Smooth muscle cell (in vitro differentiated cells): ENCODE measurements at regions not wholly inside any gene's neighbourhood (a gene's known extent, or its start where the extent isn't known, plus 50 kb on each side); places are given as distances from the start of the nearest gene placed in this dataset.
"Not testable (repeated sequence)": the region's sequence is repeated elsewhere in the genome, so short reads cannot be mapped to it uniquely, and the experiment has no call there.

ENCODE experiments used
- DNase-seq: peaks from one replicate; lab custom pipeline; 2025; ENCODE audit not compliant: unreplicated experiment; lab: John Stamatoyannopoulos, UW
- H2AFZ ChIP-seq: fragments of 200-600 bp; sonication (generic); 2 replicates; pipeline ENCODE4 v1.6.0; 2016; ENCODE audit warnings: antibody characterized with exemption, low read depth, mild to moderate bottlenecking
- H3F3A ChIP-seq: fragments of 200-600 bp; sonication (generic); 2 replicates; pipeline ENCODE4 v1.6.0; 2017; ENCODE audit warnings: antibody characterized with exemption, low read depth
- H3K27ac ChIP-seq: fragments of 200-600 bp; sonication (generic); 2 replicates; pipeline ENCODE4 v1.5.1; 2016; ENCODE audit warnings: low read depth, mild to moderate bottlenecking
- H3K27me3 ChIP-seq: fragments of 200-600 bp; sonication (generic); 2 replicates; pipeline ENCODE4 v1.6.1; 2016; ENCODE audit warnings: low read depth, mild to moderate bottlenecking
- H3K36me3 ChIP-seq: fragments of 200-600 bp; sonication (generic); 2 replicates; pipeline ENCODE4 v1.5.1; 2016; ENCODE audit warnings: low read depth
- H3K4me1 ChIP-seq: fragments of 200-600 bp; sonication (generic); 2 replicates; pipeline ENCODE4 v1.5.1; 2016; ENCODE audit warnings: low read depth
- H3K4me2 ChIP-seq: fragments of 200-600 bp; sonication (generic); 2 replicates; pipeline ENCODE4 v1.6.0; 2016; ENCODE audit warnings: mild to moderate bottlenecking
- H3K4me3 ChIP-seq: fragments of 200-600 bp; sonication (generic); 2 replicates; pipeline ENCODE4 v1.5.1; 2016; ENCODE audit warnings: mild to moderate bottlenecking
- H3K79me2 ChIP-seq: fragments of 200-600 bp; sonication (generic); 2 replicates; pipeline ENCODE4 v1.6.0; 2016; ENCODE audit warnings: low read depth, mild to moderate bottlenecking
- H3K9ac ChIP-seq: fragments of 200-600 bp; sonication (generic); 2 replicates; pipeline ENCODE4 v1.6.0; 2016; ENCODE audit warnings: low read depth
- H3K9me3 ChIP-seq: fragments of 200-600 bp; sonication (generic); replicated peaks from 2 replicates; pipeline ENCODE4 v1.5.1; 2016; ENCODE audit warnings: low read depth
- H4K20me1 ChIP-seq: fragments of 200-600 bp; sonication (generic); 2 replicates; pipeline ENCODE4 v1.6.0; 2016; ENCODE audit warnings: low read depth
- CTCF ChIP-seq: fragments of 200-600 bp; sonication (generic); IDR thresholded peaks from 2 replicates; pipeline ENCODE4 v1.5.1; 2017; ENCODE audit warnings: borderline replicate concordance, mild to moderate bottlenecking, antibody characterized with exemption; ENCODE audit not compliant: insufficient read depth, poor library complexity, severe bottlenecking
- WGBS: methylation state at CpG from one replicate; pipeline ENCODE4 v1.1.7; 2016; ENCODE audit warnings: low lambda C conversion rate; 5-methylcytosine and 5-hydroxymethylcytosine counted together

DNA sequence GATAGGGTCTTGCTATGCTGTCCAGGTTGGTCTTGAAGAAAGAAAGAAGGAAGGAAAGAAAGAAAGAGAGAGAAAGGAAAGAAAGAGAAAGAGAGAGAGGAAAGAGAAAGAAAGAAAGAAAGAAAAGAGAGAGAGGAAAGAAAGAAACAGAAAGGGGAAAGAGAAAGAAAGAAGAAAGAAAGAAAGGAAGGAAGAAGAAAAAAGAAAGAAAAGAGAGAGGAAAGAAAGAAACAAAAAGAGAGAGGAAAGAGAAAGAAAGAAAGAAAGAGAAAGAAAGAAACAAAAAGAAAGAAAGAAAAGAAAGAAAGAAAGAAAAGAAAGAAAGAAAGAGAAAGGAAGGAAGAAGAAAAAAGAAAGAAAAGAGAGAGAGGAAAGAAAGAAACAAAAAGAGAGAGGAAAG lies 95.8 kb upstream of the SHOX start:
- no peaks in the 10 kb centered on the region for H3K79me2 ChIP-seq
- no peak for TF ChIP-seq CTCF

DNA sequence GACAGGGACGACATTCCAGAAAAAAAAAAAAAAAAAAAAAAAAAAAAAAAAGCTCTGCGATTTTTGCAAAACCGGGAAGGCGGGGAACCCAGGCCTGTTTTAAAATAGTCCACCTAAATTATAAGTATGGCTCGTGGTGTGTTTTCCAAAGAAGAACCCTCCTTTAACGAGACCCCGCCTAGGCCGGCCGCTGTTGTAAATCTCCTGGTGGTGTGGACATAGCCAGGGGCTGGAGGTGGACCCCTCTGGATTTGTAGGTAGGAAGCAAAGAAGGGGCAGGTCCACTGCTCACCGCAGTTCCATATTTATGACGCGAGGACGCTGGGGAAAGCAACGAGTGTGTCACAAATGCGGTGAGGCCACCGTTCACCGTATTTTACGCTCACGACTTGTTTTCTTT lies 94.0 kb upstream of the SHOX start:
- WGBS: 92% methylated on average over 19 of the region's 19 CpGs
- no peaks in the 10 kb centered on the region for H3K4me1 ChIP-seq
- no peaks in the 10 kb centered on the region for H4K20me1 ChIP-seq
- no peaks in the 10 kb centered on the region for H3K9me3 ChIP-seq
- no peak overlapping the region for H3K4me2 ChIP-seq
- no peak for DNase-seq
- no peak for TF ChIP-seq CTCF
- H3K36me3 ChIP-seq: no peaks in the 10 kb centered on the region
- H3K27ac ChIP-seq: no peak overlapping the region
- H3K27me3 ChIP-seq: no peaks in the 10 kb centered on the region
- no peak overlapping the region for H3K9ac ChIP-seq
- H3F3A ChIP-seq: no peaks in the 10 kb centered on the region
- H2AFZ ChIP-seq: no peak overlapping the region
- H3K4me3 ChIP-seq: no peak overlapping the region
- no peaks in the 10 kb centered on the region for H3K79me2 ChIP-seq

More for the DNA sequence above, 95.8 kb upstream of the SHOX start:
- no peak for DNase-seq
- H3F3A ChIP-seq: no peaks in the 10 kb centered on the region
- no peak overlapping the region for H3K4me2 ChIP-seq
- no peak overlapping the region for H3K9ac ChIP-seq
- H3K36me3 ChIP-seq: no peaks in the 10 kb centered on the region
- no peak overlapping the region for H2AFZ ChIP-seq
- H3K4me1 ChIP-seq: no peaks in the 10 kb centered on the region
- no peak overlapping the region for H3K4me3 ChIP-seq
- no peaks in the 10 kb centered on the region for H3K9me3 ChIP-seq
- no peak overlapping the region for H3K27ac ChIP-seq
- H4K20me1 ChIP-seq: no peaks in the 10 kb centered on the region
- H3K27me3 ChIP-seq: no peaks in the 10 kb centered on the region

DNA sequence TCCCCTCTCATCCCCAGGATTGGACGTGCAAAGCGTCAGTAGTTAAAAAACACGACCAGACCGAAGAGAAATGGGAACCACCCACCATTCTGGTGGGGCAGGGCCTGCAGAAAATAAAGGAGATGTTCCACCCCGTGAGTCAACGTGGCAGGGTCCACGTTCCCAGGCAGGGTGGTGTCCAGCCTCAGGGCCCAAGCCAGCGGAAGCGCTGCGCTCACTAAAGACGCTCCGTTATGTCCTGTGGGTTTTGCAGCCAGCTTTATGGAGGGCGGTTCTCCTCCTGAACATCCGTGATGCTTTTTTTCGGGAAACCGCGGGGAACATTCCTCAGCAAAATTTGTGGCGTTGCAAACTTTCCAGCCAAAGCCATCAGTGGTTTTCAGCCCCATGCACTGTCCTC lies 93.4 kb upstream of the SHOX start:
- 89% methylated on average over 18 of the region's 18 CpGs for WGBS
- Histone ChIP-seq H3K4me1 (no peaks in the 10 kb centered on the region), H3K36me3 (no peaks in the 10 kb centered on the region), H3K9ac (no peak overlapping the region), H3K4me3 (no peak overlapping the region), H3K4me2 (no peak overlapping the region), H4K20me1 (no peaks in the 10 kb centered on the region), H3K27ac (no peak overlapping the region), H3K79me2 (no peaks in the 10 kb centered on the region), H3K9me3 (no peaks in the 10 kb centered on the region), H3K27me3 (no peaks in the 10 kb centered on the region), H3F3A (no peaks in the 10 kb centered on the region), H2AFZ (no peak overlapping the region)
- no peak for DNase-seq
- no peak for TF ChIP-seq CTCF

DNA sequence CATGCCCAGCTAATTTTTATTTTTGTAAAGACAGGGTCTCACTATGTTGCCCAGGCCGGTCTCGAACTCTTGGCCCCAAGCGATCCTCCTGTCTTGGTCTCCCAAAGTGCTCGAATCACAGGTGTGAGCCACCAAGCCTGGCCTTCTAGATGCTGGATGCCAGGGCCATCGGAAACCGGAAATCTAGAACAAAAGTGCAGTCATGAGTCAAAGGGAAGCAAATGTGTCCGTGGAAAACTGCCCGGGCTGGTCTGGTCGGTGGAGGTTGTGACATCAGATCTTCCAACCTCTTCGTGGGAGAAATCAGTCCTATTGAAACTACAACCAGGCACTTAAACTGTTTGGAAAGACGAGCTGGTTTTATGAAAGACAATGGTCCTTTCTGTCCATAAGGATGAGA lies 92.3 kb upstream of the SHOX start:
- no peak overlapping the region for H3K27ac ChIP-seq
- no peaks in the 10 kb centered on the region for H4K20me1 ChIP-seq
- no peak for DNase-seq
- no peak overlapping the region for H2AFZ ChIP-seq
- no peaks in the 10 kb centered on the region for H3K79me2 ChIP-seq
- H3K9me3 ChIP-seq: no peaks in the 10 kb centered on the region
- H3K36me3 ChIP-seq: no peaks in the 10 kb centered on the region
- no peaks in the 10 kb centered on the region for H3K4me1 ChIP-seq
- no peaks in the 10 kb centered on the region for H3F3A ChIP-seq
- H3K27me3 ChIP-seq: no peaks in the 10 kb centered on the region
- H3K9ac ChIP-seq: no peak overlapping the region
- H3K4me2 ChIP-seq: no peak overlapping the region
- TF ChIP-seq CTCF: no peak
- H3K4me3 ChIP-seq: no peak overlapping the region
- WGBS: 83% methylated on average over 11 of the region's 11 CpGs

DNA sequence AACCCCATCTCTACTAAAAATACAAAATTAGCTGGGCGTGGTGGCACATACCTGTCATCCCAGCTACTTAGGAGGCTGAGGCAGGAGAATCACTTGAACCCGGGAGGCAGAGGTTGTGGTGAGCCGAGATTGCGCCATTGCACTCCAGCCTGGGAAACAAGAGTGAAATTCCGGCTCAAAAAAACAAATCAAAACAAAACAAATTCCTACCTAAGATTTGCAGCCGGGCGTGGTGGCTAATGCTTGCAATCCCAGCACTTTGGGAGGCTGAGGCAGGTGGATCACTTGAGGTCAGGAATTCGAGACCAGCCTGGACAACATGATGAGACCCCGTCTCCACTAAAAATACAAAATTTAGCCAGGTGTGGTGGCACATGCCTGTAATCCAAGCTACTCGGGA lies 89.6 kb upstream of the SHOX start:
- H3K9ac ChIP-seq, H3K27me3 ChIP-seq, H4K20me1 ChIP-seq, H3K27ac ChIP-seq, DNase-seq, H2AFZ ChIP-seq, H3K4me2 ChIP-seq, H3F3A ChIP-seq, H3K4me1 ChIP-seq, H3K9me3 ChIP-seq, H3K79me2 ChIP-seq, H3K36me3 ChIP-seq, H3K4me3 ChIP-seq: not testable (repeated sequence)
- WGBS: 79% methylated on average over 10 of the region's 10 CpGs
